Astrocyte (in vitro differentiated cells and primary cell): ENCODE measurements at regions not wholly inside any gene's neighbourhood (a gene's known extent, or its start where the extent isn't known, plus 50 kb on each side); places are given as distances from the start of the nearest gene placed in this dataset.

Experiments
- EZH2 ChIP-seq: IDR thresholded peaks from 2 replicates; pipeline ENCODE4 v1.6.1; 2012; ENCODE audit warnings: mild to moderate bottlenecking, low read length, inconsistent platforms; ENCODE audit not compliant: insufficient read depth
- TF ChIP-seq, protein P1 (sequence below): IDR thresholded peaks from 2 replicates; pipeline ENCODE4 v1.5.1; 2011; ENCODE audit warnings: low read depth, mild to moderate bottlenecking, inconsistent platforms, low read length, moderate library complexity; ENCODE audit not compliant: insufficient read depth

DNA sequence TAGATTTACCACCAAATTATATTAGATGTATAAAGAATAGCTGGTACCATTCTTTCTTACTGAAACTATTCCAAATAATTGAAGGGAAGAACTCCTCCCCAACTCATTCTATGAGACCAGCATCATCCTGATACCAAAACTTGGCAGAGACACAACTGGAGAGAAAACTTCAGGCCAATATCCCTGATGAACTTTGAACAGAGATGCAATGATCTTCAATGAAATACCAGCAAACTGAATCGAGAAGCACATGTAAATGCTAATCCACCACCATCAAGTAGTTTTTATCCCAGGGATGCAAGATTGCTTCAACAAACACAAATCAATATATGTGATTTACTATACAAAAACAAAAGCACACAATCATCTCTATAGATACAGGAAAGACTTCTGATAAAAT lies 329.8 kb downstream of the RDH14 start:
- TF ChIP-seq EZH2: no peak
- TF ChIP-seq, protein P1, sequence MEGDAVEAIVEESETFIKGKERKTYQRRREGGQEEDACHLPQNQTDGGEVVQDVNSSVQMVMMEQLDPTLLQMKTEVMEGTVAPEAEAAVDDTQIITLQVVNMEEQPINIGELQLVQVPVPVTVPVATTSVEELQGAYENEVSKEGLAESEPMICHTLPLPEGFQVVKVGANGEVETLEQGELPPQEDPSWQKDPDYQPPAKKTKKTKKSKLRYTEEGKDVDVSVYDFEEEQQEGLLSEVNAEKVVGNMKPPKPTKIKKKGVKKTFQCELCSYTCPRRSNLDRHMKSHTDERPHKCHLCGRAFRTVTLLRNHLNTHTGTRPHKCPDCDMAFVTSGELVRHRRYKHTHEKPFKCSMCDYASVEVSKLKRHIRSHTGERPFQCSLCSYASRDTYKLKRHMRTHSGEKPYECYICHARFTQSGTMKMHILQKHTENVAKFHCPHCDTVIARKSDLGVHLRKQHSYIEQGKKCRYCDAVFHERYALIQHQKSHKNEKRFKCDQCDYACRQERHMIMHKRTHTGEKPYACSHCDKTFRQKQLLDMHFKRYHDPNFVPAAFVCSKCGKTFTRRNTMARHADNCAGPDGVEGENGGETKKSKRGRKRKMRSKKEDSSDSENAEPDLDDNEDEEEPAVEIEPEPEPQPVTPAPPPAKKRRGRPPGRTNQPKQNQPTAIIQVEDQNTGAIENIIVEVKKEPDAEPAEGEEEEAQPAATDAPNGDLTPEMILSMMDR: no peak
